Bone marrow (tissue), 2 donors: ENCODE measurements at regions not wholly inside any gene's neighbourhood (a gene's known extent, or its start where the extent isn't known, plus 50 kb on each side); places are given as distances from the start of the nearest gene placed in this dataset.

Source experiments
- DNase-seq, 2 donors: peaks; one replicate each; lab custom pipeline; 2025; lab: John Stamatoyannopoulos, UW

DNA sequence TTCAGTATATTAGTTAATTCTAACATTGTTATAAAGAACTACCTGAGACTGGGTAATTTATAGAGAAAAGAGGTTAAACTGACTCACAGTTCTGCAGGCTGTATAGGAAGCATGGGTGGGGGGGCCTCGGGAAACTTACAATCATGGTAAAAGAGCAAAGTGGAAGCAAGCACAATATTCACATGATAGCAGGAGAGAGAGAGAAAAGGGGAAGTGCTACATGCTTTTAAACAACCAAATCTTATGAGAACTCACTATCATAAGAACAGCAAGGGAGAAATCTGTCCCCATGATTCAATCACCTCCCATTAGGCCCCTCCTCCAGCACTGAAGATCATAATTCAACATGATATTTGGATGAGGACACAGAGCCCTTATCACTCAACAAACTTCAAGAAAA, 324.9 kb downstream of the ZNF608 start:
- DNase-seq = no peak

DNA sequence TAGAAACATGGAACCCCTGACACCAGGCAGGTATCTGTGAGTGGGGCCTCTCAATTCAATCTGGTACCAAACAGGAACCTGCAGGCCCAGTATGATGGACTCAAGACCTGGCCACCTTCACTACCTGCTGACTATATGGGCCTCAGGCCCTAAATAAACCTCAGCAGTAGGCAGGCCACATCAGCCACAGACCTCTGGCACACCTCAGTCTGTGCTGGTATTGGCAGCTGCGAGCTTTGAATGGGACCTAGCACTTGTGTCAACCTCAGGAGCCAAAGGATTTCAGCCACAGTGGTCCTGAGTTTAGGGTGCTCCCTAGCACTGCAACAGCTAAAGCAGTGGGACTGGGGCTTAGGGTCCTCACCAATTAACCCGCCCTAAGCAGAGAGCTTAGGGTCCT, 325.5 kb downstream of the ZNF608 start:
- no peak for DNase-seq

DNA sequence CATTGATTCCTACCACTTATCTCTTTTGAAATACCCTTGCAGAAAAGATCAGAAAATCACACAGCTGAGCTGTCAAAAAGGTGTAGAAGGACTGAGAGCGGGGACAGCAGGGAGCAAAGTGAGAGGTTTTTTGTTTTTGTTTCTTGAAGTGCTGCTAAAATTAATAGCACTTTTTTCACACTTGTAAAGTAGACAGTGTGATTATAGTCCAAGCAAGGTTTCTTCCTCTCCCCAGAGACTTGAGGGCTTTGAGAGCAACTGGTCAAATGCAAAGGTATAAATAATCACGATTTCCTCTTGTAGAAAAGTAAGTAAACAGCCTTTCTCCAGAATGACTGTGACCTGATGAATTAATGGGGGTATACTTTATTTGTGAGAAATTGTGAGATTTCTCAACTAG, 326.9 kb downstream of the ZNF608 start:
- no peak for DNase-seq

DNA sequence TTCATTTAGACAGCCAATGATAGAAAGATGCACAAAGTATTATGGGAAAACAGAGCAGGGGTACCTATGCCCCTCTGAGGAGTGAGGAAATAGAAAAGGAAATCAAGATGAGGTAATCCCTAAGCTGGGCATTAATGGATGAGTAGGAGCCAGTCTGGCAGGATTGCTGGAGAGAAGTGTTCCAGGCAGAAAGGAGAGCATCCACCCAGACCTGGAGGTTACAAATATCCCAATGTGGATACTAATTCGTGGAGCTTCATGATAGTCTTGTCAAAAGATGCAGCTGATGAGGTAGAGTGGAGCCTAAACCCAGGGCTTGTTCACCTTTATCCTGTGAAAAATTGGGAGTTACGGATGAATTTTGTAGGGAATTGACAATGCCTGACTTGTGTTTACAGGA, 328.0 kb downstream of the ZNF608 start:
- DNase-seq = no peak

DNA sequence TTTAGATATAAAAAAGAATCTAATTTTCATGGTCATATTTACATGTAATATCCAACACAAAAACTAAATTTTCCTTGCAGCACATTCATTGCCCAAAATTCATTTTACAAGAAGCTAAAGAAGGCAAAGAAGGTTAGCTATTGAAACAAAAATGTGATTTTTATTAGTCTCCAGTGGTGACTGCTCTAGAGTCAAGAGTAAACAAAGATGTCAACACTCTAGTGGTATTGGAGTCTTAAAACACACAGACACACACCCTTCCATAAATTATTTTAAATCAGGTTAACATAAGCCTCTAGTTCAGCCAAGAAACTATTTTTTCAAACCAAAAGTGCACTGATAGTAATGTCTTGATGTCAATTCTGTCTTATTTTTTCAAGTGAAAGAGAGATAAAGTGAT, 329.2 kb downstream of the ZNF608 start:
- DNase-seq = no peak

DNA sequence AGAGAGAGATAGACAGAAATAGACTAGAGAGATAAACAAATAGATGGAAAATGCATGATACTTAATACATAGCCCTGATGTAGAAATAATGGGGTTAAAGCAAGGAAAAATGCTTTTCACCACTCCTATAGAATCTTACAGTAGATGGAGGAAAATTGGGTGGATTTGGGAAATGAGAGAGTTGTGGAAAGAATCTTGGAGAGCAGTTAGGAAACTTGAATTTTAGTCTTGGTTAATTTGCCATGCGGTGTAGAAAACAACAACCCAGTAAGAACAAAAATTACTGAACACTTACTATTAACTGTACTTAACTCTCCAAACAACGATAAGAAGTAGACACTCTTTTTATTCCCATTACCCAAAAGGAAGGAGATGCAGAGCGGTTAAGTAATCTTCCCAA, 329.8 kb downstream of the ZNF608 start:
- DNase-seq = no peak

DNA sequence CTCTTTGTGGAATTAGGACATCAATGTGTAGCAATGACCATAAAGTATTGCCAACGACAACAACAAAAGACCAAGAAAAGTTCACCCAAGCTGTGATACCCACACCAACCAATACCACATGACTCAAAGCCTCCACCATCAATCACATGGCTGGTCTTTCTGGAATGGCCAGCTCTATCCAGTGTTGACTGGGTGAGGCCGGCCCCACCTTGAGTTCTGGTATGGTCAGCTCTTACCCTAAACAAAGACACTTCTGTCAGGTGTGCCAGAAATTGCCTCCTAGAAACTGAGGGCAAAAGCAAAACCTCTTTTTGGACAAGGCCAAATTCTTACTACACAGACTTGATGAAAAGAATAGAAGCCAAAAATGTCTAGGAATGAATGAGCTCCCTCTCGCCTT, 331.5 kb downstream of the ZNF608 start:
- DNase-seq = no peak

DNA sequence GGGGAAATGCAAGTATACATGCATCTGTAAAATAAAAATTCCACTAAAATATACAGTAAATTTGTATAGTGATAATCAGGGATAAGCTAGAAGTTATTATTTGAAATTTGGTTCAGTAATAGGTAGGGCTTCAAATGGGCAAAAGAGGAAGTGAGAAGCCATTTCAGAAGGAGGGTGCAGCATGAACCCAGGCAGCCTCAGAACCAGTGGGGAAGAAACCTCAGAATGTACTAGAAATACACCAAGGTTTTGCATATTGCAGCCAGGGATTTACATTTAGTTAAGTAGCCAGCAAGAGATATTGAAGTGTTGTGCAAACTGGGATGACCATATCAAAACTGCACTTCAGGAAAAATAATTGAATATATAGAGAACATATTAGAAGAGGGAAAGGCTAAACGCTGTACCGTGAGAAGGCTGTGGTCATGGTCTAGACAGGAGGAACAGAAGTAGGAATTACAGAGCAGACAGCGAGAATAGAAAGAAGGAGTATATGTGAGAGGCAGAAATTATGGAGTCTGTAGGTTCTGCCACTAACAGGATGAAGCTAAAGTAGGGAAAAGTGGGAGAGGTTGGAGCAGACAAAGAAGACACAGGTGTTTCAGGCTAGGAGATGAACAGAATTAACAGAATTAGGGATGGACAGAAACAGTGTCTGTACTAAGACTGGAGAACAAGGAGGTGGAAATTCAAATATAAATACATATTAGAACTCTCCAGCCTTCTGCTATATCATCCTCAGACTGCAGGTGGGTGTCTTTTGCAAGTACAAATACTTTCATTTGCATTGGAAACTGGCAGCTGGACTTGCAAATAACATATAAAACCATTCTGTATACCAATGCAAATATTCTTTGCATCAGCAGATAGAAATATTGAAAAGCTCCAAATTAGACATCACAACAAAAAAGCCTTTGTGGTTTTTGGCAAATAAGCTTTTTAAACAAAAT, 335.6 kb downstream of the ZNF608 start:
- DNase-seq = no peak

DNA sequence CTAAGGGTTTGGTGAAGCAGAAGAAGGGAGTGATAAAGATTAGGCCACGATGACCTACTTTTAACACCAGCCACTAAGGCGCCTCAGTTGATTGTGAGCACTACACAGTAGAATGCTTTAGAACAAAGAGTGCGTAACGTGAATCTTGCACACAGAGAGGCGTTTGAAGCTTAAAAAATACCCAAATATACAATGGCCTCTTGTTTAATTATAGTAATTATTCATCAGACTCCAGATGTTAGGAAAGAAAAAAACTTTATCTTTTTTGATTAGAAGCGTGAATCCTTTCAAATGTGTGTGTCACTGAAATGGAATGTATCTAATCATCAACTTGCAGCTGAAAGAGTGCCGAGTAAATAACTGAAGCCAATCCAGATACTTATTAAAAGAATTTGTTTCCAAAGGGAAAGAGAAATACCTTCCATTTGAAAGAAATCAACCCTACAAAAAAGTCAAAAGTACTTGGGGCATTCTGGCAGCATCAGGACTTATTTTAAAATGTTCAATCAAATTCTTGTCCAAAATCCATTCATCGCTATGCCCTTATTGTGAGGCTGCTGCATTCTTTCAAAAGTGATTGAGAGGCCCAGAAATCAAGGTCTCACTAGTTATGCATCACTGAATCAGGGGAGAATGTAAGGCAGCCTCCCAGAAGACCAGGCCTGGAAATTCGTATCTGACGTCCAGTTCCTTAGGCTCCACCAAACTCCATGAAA, 337.5 kb downstream of the ZNF608 start:
- no peak for DNase-seq

DNA sequence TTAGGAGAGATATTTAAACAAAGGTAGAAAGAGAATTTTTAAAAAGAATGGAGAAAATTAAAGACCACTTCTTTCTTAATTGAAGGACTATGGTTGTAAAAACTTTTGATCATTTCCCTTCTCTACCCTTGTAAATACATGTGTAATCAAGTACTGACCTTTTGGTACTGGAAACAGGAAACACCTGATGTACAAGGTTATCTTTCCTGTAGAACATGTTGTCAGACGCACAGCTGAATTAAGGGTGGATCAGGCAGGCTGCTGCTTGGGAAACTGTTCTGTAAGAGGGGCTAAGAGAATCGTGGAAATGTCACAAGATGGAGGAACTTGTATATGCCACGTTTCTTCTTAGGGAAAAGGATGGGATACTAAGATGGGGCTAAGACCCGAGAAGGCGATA, 341.6 kb downstream of the ZNF608 start:
- DNase-seq = no peak

DNA sequence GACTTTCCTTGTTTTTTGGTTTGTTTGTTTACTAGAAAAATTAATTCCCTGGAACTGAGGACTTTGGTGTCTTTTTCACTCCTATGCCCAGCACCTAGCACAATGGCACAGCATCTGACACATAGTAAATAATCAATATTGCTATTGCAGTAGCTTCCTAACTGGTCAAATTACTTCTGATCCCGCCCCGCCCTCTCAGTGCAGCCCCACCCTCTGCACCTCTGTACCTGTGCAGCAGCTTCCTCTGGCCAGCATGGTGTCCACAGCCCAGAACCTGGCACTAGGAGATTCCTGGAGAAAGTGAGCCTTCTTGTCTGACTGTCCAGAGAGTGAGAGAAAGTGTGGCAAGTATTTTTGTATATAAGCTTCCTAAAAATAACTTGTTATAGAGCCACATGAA, 343.2 kb downstream of the ZNF608 start:
- no peak for DNase-seq

DNA sequence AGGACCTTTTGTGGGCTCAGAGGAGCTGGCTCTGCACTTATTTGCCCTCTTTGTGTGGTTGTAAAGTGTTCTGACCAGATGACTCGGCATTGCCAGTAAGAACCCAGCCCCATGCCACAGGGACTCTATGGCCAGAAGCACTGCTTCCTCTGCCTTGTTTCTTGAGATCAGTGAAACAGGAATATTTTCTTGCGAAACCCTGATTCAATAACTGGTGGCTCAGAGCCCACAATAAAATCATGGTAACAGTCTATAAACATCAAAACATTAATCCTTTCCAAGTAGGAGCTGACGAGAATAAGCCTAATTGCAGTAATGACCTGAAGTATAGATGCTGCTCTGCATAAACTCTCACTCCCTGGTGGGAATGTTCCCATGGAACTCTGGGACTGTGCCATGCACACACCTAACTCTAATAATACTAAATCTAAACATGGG, 344.3 kb downstream of the ZNF608 start:
- DNase-seq = no peak

DNA sequence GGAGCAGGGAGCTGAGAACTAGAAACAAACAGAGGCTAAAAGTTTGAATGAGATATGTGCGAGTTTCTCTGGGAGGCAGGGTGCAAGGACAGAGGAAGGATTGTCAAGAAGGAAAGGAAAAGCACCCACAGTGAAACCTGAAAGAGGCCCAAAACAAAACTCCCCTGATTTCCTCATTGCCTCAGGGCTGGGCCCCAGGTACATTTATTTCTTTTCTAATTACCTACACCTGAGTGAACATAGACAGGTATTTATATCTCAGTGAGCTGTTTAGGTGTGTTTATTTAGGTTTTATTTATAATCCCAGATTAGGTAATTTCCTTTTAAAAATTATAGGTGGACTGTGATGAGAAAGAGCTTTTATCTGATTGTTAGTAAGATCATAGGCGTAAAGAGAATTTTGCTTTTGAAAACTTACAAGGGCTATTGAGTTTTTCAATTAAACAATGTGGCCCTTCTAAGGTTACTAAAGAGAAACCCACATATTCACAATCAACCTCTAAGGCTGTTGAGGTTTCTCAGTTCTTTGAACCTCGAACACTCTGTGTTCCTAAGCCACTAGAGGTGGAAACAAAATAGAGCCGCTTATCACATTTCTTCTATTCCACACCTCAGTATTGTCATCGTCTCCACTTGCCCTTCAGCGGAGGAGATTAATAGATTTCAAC, 344.8 kb downstream of the ZNF608 start:
- DNase-seq = no peak

DNA sequence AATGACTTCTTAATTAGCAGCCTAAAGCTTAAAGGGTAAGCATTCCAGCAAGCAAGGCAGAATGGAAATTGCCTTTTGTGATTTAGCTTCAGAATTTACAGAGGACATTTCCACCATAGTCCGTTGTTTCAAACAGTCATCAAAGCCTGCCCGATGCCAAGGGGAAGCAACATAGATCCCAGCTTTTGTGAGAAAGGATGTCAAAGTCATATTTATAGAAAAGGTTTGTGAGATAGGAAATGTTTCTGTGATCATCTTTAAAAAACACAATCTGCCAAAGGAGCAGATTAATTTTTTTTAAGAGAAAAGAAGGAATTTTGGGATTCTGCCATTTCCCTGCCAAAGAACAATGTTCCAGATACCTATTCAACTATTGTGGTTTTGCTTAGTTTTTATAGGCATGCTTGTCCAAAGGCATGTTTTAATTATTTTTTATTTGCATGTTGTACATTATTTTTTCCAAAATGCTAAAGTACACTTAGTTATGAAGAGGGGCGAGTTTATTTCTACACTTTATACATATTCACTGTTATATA, 346.9 kb downstream of the ZNF608 start:
- DNase-seq = no peak

DNA sequence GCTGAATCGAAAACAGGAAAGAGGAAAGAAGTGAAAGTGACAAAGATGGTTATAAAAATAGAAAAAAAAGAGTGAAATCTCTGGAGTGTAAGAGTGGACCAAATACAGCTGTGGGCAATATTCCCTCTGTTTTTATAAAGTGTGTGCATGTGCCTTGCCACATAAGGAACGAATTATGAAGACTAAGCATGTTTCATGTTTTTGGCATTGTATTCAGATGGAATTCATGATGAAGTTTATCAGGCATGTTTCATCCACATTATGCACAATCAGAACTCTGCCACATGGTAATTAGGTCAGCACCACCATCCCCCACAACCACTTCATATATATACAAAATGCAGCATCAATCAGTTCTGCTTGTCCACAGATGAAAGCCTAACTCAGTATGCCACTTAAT, 348.0 kb downstream of the ZNF608 start:
- DNase-seq = no peak

DNA sequence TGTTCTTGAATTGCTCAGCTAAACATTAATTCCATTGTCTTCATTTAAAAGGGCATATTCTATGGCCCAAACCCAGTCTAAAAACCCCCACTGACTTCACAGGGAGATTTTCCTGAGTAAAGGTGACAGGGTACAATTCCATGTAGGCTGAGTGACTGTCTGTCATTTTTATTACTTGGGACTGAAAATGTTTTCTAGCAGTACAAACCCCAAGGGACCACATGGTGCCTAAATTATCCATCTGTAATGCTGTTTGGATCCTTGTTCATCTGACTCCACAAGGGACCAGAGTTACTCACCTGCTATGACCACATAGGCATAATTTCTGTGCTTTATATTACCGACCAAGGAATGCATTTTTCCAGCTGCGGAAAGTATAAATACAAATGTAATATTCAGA, 349.1 kb downstream of the ZNF608 start:
- no peak for DNase-seq

DNA sequence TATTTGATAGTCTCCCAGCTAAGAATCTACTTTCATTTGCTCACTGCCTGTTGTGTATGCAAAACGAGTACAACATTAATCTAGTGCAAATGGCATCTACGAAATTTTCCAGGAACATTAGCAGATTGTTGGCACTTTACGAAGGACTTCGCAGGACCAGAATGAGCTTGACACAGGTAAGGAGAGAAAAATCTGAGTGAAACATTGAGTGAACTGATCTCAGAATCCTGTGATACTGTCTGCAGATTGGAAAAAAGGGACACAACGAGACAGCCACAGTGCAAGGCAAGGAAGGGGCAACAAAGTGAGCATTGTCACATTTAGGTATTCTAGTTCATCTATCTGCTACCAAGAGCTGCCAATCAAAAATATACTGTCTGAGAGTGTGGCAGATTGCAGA, 350.5 kb downstream of the ZNF608 start:
- no peak for DNase-seq

DNA sequence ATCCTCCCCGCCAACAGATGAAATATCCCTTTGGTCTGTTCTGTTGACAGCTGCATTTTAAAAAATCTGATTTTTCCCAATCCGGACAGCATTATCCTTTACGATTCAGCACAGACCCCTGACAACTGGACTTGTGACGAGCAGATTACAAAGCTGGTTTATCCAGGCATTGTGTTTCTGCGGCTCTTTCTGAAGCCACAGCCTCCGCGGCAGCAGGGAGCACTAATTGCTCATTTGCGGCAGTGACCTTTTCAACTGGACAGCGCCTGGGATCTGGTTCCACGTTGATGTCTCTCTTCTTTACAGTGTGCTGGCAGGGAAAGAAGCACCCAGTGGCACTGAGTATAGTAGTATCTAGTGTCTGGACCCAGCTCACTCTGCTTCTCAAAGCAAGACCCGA, 351.2 kb downstream of the ZNF608 start:
- no peak for DNase-seq

DNA sequence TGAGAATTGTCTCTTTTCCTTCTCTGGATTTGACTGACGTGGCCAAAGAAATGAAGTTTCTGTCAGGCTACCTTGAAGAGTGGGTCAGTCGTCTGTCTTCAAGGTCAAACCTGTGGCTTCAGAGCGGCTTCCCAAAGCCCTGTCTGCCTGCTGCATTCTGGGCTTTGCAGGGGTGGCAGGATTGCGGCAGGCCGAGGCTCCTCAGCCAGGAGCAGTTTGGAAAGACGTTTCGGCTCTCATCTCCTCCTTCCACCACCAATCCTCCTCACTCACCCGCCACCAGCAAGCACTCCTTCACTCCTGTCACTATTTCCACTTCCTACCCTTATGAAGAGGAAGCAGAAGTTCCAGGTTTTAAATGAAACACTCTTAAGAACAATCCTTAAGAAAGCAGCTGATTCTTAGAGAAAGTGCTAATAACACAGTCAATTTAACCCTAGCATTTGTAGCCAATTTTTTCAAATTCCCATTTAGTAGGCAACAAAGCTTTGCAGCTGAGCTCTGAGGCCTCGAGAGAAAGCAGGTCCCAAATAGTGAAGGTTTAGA, 351.7 kb downstream of the ZNF608 start:
- no peak for DNase-seq

DNA sequence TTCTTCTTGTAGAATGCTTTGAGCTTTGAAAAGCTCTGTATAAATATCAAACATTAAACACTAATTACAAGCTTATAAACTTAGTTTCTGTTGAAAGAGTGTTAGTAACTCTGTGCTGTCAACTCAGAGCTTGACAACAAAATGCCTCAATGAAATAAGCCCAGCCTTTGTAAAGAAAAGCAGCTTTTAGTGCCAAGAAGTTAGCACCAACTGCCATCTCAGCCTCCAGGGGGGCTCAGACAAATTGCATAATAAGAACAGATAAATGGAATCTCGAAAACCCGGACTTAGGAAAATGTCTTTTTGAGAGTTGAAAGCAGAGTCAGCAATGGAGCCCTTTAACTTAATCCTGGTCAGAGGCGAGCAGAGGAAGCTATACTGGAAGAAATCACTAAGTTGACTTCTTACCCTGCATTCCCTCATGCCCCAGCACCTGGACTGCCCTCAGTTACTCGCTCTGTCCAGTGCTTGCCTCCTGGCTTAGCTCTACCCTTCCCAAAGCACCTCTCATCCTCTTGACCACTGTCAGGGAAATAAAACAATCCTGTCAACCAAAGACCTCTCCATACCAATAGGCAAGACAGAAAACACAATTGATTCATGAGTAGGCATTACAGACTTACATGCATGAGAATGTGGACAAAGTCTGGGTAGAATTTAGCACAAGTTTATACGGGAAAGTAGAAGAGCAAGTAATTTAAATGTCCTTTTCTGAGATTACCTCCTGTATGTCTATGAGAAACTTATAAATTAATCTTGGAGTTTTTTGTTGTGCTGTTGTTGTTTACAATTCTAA, 352.7 kb downstream of the ZNF608 start:
- DNase-seq = no peak

DNA sequence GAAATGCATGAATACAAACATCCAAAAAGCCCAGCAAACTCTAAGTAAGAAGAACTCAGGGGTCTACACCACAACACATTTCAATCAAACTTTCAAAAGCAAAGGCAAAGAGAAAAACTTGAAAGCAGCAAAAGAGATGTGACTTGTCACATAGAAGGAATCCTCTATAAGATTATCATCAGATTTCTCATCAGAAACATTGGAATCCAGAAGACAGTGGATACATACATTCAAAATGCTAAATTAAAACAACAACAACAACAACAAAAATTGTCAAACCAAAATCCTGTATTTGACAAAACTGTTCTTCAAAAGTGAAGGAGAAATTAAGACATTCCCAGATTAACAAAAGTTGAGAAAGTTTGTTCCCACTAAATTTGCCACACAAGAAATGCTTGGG, 362.7 kb downstream of the ZNF608 start:
- DNase-seq = no peak
